ENCODE measurements at regions not wholly inside any gene's neighbourhood (a gene's known extent, or its start where the extent isn't known, plus 50 kb on each side); places are given as distances from the start of the nearest gene placed in this dataset.
A peak's percentile ranks its signal among the peaks of the same experiment; 100 is the strongest.
"Not testable (repeated sequence)": the region's sequence is repeated elsewhere in the genome, so short reads cannot be mapped to it uniquely, and the experiment has no call there.

GRCh38 chr22:22785316-22786065 lies 102.1 kb upstream of the IGLL5 start:
- DNase-seq, result no peak

DNA sequence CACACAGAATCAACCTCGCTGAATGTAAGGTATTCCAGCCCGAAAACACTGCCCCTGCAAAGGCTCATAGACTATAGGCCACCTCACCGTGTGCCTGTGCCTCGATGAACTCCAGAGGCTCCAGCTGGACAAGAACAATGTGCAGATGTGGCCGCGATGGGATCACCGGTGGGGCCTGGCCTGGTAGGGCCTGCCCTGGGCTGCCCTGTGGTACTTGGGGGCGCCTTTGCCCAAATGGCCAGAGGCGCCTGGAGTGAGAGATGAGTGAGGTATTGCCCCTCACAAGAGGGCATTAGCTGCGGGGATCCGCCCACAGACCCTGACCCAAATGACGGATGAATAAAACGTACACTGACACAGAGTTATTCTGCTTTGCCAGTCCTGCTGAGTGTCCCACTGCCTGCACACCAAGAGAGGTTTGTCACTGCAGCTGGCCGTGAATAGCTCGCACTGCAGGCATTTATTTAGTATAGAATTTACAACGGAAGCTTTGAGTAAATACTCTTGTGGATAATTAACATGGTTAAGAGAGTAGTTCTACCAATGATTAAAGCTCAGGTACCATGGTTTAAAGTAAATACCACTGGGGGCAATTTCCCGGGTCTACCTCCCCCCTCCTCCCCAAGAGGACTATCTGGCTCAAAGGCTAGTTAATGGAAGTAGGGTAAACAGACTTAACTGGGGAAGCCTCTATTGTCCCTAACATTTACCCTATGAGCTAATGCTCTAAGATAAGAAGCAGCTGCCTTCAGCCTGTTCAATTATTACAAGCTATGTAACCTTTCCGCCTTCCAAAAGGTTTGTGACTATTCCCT lies 101.1 kb upstream of the IGLL5 start:
- no peak for DNase-seq

DNA sequence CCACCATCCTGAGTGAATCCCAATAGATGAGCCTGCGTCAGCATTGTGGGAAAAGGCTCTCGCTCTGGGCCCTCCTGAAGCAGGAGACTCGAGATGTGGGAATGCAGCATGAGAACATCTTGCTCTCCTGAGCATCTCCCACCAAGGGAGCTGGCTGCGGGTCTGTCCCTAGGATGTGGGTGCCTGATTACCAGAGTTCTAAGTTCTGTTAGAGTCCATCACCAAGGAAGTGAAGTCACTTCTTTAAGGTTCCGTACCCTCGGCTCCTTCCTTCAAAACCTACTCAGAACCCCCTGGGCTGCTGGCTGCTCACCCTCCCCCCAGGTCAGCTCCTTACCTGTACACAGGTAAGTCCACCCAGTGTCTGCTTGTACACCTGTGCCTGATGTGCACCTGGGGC lies 100.5 kb upstream of the IGLL5 start:
- DNase-seq, result no peak

GRCh38 chr22:22787786-22788459 lies 99.7 kb upstream of the IGLL5 start:
- DNase-seq, result peak; percentile 85

DNA sequence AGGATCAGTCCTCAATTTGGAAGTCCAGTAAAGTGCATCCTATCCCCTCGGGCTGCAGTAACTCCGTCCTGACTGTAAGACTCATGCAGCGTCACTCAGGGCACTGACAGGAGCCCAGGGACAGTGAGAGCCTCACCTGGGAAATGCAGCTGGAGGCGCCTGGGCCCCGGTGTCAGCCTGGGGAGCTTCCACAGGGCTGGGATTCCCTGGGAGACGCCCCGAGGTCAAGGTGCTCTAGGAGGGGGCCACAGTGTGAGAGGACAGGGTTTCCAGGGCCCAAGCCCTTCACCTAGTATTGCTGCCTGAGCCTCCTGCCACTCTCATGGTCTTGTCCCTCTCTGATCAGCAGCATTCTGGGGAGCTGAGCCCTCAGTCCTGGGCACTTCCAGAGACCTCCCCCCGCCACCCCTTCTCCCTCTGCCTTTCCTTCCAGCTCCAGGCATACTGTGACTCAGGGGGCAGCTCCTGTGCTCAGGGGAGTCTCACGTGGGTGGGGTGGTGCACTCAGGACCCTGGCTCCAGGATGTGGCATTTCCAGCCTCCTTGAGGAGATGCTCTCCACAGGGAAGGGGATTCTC lies 99.1 kb upstream of the IGLL5 start:
- DNase-seq, result no peak

- no peak for DNase-seq
Measured at GRCh38 chr22:22789233-22789921, 98.2 kb upstream of the IGLL5 start.

- DNase-seq, result no peak
Measured at GRCh38 chr22:22789922-22790845, 97.4 kb upstream of the IGLL5 start.

- DNase-seq, result peak; percentile 6
Measured at GRCh38 chr22:22791438-22792181, 96.0 kb upstream of the IGLL5 start.

DNA sequence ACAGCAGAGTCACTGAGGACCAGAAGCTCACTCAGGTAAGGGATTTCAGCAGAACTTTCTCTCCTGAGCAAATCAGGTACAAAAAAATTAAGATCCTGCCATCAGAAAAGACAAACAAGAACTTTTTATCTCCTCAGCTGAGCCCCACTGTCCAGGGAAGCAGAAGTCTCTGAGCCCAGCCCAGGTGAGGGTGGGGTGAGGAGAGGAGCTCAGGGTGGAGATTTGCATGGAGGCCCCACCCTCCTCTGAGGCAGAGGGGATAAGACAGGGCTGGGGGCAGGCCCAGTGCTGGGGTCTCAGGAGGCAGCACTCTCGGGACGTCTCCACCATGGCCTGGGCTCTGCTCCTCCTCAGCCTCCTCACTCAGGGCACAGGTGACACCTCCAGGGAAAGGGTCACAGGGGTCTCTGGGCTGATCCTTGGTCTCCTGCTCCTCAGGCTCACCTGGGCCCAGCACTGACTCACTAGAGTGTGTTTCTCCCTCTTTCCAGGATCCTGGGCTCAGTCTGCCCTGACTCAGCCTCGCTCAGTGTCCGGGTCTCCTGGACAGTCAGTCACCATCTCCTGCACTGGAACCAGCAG lies 95.3 kb upstream of the IGLL5 start:
- not testable (repeated sequence) for DNase-seq

GRCh38 chr22:22795639-22796038 lies 92.0 kb upstream of the IGLL5 start:
- not testable (repeated sequence) for DNase-seq

GRCh38 chr22:22796724-22797123 lies 90.9 kb upstream of the IGLL5 start:
- no peak for DNase-seq

DNA sequence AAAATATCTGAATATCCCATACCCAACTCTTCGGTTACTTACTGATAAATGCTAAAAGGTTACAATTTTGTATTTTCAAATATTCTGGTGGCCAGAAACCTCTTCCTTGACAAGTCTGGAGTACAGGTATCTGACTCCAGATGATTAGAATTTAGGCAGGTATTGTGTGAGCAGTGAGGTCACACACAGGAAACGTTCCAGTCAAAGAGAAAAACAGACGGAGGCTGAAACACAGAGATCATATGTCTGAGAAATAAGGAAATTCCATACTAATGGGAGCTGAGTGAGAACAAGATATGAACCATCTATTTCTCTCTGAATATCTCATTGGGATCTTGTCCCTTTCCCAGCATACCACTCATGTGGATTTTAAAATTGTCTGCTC lies 89.4 kb upstream of the IGLL5 start:
- no peak for DNase-seq

- no peak for DNase-seq
Measured at GRCh38 chr22:22798716-22799115, 88.9 kb upstream of the IGLL5 start.

- no peak for DNase-seq
Measured at GRCh38 chr22:22799561-22799960, 88.1 kb upstream of the IGLL5 start.

DNA sequence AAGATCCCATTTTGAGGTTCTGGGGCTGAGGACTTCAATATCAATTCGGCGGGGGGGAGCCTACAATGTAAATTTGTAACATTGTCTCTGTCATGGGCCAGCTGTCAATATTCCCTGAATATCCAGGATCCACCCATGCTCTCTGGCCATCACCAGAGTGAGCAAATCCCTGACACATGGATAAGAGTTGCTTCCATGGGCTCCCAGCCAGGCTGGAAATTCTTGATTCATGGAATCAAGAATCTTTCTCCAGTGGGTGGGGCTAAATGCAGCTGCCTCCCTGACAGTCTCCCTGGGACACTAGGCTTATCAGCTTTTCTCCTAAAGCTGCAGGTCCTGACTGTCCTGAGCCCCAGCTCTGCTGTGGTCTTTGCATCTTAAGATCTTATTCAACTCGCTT lies 86.9 kb upstream of the IGLL5 start:
- no peak for DNase-seq

DNA sequence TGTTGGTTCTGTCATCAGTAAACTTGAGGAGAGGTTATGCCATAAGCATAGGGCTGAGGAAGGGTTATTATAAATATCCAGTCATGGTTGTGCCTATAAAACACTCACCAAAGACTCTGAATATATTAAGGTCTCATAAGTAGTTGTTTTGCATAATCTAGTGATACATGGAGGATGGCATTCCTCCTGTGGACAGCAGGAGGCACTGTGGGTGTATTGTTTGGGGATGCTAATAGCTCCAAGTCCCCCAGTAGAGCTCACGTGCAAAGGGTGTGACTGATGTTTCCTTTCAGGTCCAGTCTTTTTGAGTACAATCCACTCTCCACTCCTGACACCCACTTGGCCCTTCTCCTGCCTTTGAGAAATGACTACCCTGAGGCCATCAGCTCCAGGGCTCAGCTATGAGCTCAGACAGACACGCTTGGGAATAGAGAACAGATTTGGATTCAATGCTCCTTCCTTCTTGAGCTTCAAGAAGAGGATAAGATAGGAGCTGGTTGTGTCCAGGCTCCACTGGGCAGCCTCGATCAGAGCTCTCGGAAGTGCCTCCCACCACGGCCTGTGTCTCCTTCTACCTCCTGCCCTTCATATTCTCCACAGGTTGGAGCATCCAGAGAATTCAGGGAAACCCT lies 85.2 kb upstream of the IGLL5 start:
- peak; percentile 59 for DNase-seq

DNA sequence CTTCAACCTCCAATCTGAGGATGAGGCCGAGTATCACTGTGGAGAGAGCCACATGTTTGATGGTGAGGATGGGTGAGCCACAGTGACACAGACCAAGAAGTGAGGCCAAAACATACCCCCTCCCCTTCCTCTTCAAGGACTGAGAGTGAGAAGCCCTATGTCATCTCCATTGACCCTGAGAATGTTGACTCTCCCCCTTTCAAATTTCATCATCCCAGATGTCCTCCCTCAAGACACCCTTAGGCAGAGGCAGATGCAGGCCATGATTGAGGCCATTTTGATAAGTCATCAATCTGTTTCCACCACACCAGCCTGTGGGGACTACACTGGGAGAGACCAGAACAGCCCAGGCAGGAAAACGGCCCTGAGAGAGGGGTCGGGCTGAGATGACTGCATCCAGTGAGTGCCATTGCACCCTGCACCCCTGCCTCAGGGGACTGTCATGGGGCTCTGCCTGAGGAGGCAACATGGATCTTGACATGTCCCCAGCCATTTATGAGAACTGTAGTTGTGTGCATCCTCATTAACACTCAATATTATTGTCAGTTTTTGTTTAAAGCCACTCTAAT lies 84.2 kb upstream of the IGLL5 start:
- DNase-seq, result no peak

GRCh38 chr22:22810018-22810427 lies 77.6 kb upstream of the IGLL5 start:
- peak; percentile 75 for DNase-seq

- no peak for DNase-seq
Measured at GRCh38 chr22:22810471-22810870, 77.1 kb upstream of the IGLL5 start.

All from stimulated activated CD8-positive, alpha-beta memory T cell treated with anti-CD3 and anti-CD28 coated beads, Interleukin-4, amount 100 ng/mL, for 48 hours (primary cell).